ENCODE measurements at regions not wholly inside any gene's neighbourhood (a gene's known extent, or its start where the extent isn't known, plus 50 kb on each side); places are given as distances from the start of the nearest gene placed in this dataset.

- Mint-ChIP-seq H3K36me3 (peaks cover 25% of the 10 kb centered on the region), H3K9me3 (peaks cover 21 to 29% of the 10 kb centered on the region in 2 donors), H3K4me3 (no peak overlapping the region), H3K4me1 (no peaks in the 10 kb centered on the region), H3K27me3 (ENCODE audit: low read depth in 2 of 2) (no peaks in the 10 kb centered on the region), H3K27ac (no peak overlapping the region)
- intact Hi-C loops (cut with micrococcal nuclease) = no loop called here
- Histone ChIP-seq H3K36me3 (ENCODE audit: control insufficient read depth, insufficient read depth, low read length) (no peaks in the 10 kb centered on the region), H3K4me1 (ENCODE audit: control insufficient read depth, insufficient read depth, low read length) (no peaks in the 10 kb centered on the region), H3K9me3 (ENCODE audit: control insufficient read depth, insufficient read depth, low read length) (no peaks in the 10 kb centered on the region), H3K27me3 (ENCODE audit: control insufficient read depth, insufficient read depth, low read length) (no peaks in the 10 kb centered on the region), H3K4me3 (ENCODE audit: low read length) (no peak overlapping the region), H3K27ac (ENCODE audit: low read length) (no peak overlapping the region)
- DNase-seq (no peak), ATAC-seq (no peak)
- WGBS (ENCODE audit: insufficient coverage) = no CpG with 5 or more reads among the region's 1 CpG
- TF ChIP-seq CTCF (IDR thresholded peaks at IDR 0.05) = no peak
Observed at GRCh38 chr5:30638899-30639298, 554.6 kb upstream of the CDH6 start.

GRCh38 chr5:30627945-30628344 is 565.5 kb upstream of the CDH6 start:
- H3K27ac Mint-ChIP-seq = no peak overlapping the region

GRCh38 chr5:30626557-30626956 is 566.9 kb upstream of the CDH6 start:
- Mint-ChIP-seq H3K9me3 (peaks cover 16 to 17% of the 10 kb centered on the region in 2 donors), H3K4me3 (no peak overlapping the region), H3K27me3 (ENCODE audit: low read depth in 2 of 2) (no peaks in the 10 kb centered on the region), H3K4me1 (no peaks in the 10 kb centered on the region), H3K27ac (no peak overlapping the region), H3K36me3 (peaks cover 17% of the 10 kb centered on the region)
- 80% methylated on average over 1 of the region's 2 CpGs for WGBS (ENCODE audit: insufficient coverage)
- DNase-seq = no peak
- no peaks in the 10 kb centered on the region for H3K27me3 ChIP-seq (ENCODE audit: control insufficient read depth, insufficient read depth, low read length)
- no peak for ATAC-seq
- intact Hi-C loops (cut with micrococcal nuclease) = no loop called here
- H3K4me3 ChIP-seq (ENCODE audit: low read length) = no peak overlapping the region
- TF ChIP-seq CTCF (IDR thresholded peaks at IDR 0.05) = no peak
- no peaks in the 10 kb centered on the region for H3K4me1 ChIP-seq (ENCODE audit: control insufficient read depth, insufficient read depth, low read length)
- no peaks in the 10 kb centered on the region for H3K36me3 ChIP-seq (ENCODE audit: control insufficient read depth, insufficient read depth, low read length)
- H3K9me3 ChIP-seq (ENCODE audit: control insufficient read depth, insufficient read depth, low read length) = peaks cover 3% of the 10 kb centered on the region
- no peak overlapping the region for H3K27ac ChIP-seq (ENCODE audit: low read length)

More at GRCh38 chr5:30627945-30628344, 565.5 kb upstream of the CDH6 start:
- intact Hi-C loops (cut with micrococcal nuclease) = no loop called here
- Histone ChIP-seq H3K9me3 (ENCODE audit: control insufficient read depth, insufficient read depth, low read length) (peaks cover 3% of the 10 kb centered on the region), H3K4me3 (ENCODE audit: low read length) (no peak overlapping the region), H3K4me1 (ENCODE audit: control insufficient read depth, insufficient read depth, low read length) (no peaks in the 10 kb centered on the region), H3K27me3 (ENCODE audit: control insufficient read depth, insufficient read depth, low read length) (no peaks in the 10 kb centered on the region), H3K27ac (ENCODE audit: low read length) (no peak overlapping the region), H3K36me3 (ENCODE audit: control insufficient read depth, insufficient read depth, low read length) (no peaks in the 10 kb centered on the region)
- ATAC-seq (no peak), DNase-seq (no peak)
- H3K27me3 Mint-ChIP-seq (ENCODE audit: low read depth in 2 of 2) = no peaks in the 10 kb centered on the region
- no peaks in the 10 kb centered on the region for H3K4me1 Mint-ChIP-seq
- H3K36me3 Mint-ChIP-seq = peaks cover 10% of the 10 kb centered on the region
- TF ChIP-seq CTCF (IDR thresholded peaks at IDR 0.05) = no peak
- peaks cover 12 to 17% of the 10 kb centered on the region in 2 donors for H3K9me3 Mint-ChIP-seq
- H3K4me3 Mint-ChIP-seq = no peak overlapping the region

GRCh38 chr5:30620481-30621085 is 572.9 kb upstream of the CDH6 start:
- Histone ChIP-seq H3K27me3 (ENCODE audit: control insufficient read depth, insufficient read depth, low read length) (no peaks in the 10 kb centered on the region), H3K4me3 (ENCODE audit: low read length) (no peak overlapping the region), H3K36me3 (ENCODE audit: control insufficient read depth, insufficient read depth, low read length) (no peaks in the 10 kb centered on the region), H3K4me1 (ENCODE audit: control insufficient read depth, insufficient read depth, low read length) (no peaks in the 10 kb centered on the region), H3K9me3 (ENCODE audit: control insufficient read depth, insufficient read depth, low read length) (peaks cover 9% of the 10 kb centered on the region), H3K27ac (ENCODE audit: low read length) (no peak overlapping the region)
- ATAC-seq = no peak
- Mint-ChIP-seq H3K27me3 (ENCODE audit: low read depth in 2 of 2) (no peaks in the 10 kb centered on the region), H3K4me1 (no peaks in the 10 kb centered on the region), H3K27ac (no peak overlapping the region), H3K36me3 (peaks cover 7% of the 10 kb centered on the region), H3K9me3 (peaks cover 10 to 18% of the 10 kb centered on the region in 2 donors), H3K4me3 (no peak overlapping the region)
- WGBS (ENCODE audit: insufficient coverage) = 86% methylated on average over 2 of the region's 2 CpGs
- intact Hi-C loops (cut with micrococcal nuclease) = no loop called here
- TF ChIP-seq CTCF (IDR thresholded peaks at IDR 0.05) = no peak
- DNase-seq = no peak
